NCI-H2029 (cell line): ENCODE measurements at regions not wholly inside any gene's neighbourhood (a gene's known extent, or its start where the extent isn't known, plus 50 kb on each side); places are given as distances from the start of the nearest gene placed in this dataset.

Experiments used
- DNase-seq: peaks from one replicate; lab custom pipeline; 2025; lab: John Stamatoyannopoulos, UW

DNA sequence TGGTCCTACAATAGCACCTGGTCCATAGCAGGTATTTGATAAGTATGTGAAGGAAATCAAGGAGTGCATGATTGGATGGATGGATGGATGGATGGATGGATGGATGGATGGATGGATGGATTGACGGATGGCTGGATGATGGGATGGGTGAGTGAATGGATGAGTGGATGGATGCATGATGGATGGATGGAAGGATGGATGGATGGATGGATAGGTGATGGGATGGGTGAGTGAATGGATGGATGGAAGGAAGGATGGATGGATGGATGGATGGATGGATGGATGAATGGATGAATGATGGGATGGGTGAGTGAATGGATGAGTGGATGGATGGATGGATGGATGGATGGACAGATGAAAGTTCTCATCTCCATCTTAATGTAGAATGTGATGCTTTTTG lies 231.0 kb upstream of the PPP2R2D start:
- no peak for DNase-seq

DNA sequence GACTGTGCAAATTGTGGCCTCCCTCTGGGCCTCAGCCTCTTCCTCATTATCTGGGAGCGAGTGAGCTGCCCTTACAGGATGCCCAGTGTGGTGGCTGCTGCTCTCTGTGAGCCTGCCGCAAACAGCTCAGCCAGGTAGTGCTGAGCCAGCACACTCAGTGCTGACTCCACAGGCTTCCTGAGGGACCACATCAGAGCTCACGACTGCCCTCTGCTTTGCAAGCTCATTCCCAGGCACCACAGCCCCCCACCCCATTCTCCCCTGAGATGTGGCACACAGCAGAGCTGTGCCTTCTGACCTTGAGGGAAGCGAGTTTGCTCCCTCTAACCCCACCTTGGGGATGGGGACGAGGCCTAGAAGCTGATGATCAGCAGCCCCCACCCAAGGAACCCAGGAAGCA lies 230.5 kb upstream of the PPP2R2D start:
- DNase-seq = no peak

GRCh38 chr10:131673396-131673795 lies 227.4 kb upstream of the PPP2R2D start:
- no peak for DNase-seq

DNA sequence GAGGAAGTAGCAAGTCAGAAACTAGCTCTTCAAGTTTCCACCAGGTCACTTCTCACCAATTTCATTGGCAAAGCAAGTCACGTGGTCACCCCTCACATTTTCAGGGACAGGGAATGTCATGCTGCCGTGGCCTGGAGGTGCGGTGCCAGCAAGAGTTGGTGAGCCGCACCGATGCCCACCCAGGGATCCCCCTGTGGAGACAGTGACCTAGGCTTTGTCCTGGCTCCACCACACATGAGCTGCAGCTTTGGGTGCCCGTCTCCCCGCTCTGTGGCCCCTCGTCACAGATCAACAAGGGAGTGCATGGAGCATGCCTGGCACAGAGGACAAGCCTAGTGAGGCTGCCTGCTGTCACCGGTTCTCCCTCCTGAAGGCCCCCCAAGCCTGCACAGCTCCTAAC lies 226.7 kb upstream of the PPP2R2D start:
- DNase-seq = no peak

- DNase-seq = no peak
Observed at GRCh38 chr10:131675104-131675503, 225.7 kb upstream of the PPP2R2D start.

DNA sequence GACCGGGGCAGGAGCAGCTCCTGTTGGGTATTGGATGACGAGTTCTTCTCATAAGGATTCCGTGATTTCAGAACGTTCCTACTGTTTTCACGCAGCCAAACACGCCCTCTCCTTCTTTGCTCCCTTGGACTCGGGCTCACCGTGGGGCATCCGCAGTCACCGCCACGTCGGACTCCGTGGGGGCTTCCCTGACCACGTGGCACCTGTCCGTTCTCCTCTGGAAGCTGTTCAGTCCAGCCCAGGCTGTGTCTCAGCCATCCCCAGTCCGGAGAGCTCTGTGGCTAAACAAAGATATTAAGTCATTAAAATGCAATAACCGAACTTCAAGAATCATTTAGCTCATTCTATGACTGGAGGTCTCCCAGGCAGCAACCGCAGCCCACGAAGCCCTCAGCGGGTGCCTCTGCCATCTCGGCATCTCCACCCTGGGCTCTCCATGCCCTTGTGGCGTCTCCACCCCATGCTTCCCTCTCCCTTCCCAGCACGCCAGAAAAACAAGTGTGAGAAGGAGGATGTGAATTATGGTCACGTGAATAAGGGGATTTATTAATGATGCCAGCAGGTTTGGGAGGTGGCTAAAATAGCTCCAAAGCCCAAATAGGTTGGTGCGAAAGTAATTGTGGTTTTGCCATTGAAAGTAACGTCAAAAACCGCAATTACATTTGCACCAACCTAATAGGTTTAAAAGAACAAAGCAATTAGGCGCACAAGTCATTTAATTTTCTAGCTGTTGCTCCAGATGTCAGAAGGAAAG lies 224.6 kb upstream of the PPP2R2D start:
- no peak for DNase-seq

- DNase-seq = no peak
Observed at GRCh38 chr10:131676800-131677421, 223.9 kb upstream of the PPP2R2D start.

DNA sequence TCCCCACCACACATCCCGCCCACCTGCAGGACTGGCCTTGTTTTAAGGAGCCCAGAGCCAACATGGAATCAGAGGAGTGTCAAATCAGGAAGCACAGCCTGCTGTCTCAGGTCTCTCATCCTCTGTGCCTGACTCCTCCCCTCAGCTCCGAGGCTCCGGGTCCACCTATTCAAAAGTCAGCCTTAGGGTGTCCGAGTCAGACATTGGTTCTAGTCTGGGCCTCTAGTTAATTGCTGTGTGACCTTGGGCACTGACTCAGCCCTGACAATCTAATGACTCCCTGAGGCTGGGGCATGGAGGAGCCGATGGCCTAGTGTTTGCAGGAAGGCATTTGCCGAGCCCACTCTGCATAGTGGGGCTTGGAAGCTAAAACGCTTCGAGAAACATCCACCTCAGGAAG lies 223.1 kb upstream of the PPP2R2D start:
- no peak for DNase-seq

DNA sequence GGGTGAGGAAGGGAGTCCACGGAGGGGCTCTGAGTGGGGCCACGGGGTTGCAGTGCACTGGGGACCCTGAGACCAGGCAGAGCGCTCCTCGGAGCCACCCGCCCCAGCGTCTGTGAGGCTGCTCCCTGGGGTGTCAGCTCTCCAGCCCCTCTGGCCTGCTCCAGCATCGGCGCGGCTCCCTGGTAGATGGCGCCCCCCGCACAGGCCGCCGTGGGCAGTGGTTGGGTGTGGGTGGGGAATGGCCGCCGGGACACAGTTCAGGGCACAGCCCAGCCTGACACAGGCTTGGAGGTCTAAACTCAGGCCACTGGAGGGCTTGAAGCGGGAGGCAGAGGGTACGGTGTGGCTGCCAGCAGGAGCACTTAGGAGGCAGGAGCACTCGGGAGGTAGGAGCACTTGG lies 222.6 kb upstream of the PPP2R2D start:
- no peak for DNase-seq

DNA sequence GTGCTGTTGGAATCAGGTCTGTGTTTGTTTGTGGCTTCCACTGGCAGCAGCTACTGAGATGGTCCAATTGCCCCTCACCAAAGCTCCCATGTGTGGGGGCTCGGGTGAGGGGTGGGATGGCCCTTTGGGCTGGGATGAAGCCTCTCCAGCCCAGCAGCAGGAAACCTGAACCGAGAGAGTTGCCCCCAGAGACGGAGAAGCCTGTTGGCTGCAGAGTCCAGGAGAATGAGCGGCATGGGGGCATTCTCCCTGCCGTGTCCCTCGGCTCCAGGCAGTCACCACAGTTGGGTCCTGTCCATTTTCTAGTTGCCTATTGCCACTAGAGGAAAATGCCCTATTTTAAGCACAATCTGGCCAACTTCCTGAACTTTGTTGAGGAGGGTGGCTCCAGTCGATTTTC lies 222.2 kb upstream of the PPP2R2D start:
- DNase-seq = no peak

DNA sequence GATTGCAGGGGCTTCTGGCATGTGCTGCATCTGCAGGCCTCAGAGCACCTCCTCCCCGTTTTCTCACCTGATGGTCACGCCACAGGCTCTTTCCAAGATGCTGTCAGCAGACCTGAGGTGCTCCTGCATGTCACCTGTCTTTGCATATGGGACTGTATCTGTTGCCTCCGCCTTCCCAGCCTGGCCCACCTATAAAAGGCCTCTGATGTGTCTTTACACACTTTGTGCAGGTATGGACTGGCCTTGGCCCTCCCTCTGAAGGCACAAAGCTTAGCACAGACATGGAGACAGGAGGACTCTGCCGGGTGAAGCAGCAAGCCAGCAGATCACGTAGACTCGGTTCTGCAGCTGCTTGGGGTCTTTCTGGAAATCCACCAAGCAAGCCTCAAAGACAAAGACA lies 220.9 kb upstream of the PPP2R2D start:
- no peak for DNase-seq

- no peak for DNase-seq
Observed at GRCh38 chr10:131681122-131681521, 219.7 kb upstream of the PPP2R2D start.

DNA sequence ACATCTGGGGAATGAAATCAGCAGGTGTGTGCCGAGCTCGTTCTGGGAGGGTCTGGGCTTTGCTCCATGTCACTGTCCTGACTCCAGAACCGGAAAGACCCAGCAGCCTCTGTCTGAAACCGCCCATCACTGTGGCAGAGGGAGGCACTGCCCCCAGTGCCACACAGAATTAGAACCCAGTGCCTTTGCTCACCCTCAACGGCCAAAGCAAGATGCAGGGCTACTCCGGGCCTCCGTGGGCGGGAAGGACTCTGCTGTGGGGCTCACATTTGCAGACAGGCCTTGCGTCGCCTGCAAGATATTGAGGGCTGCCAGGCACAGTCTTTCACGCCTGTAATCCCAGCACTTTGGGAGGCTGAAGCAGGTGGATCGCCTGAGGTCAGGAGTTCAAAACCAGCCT lies 219.2 kb upstream of the PPP2R2D start:
- DNase-seq = no peak

- no peak for DNase-seq
Observed at GRCh38 chr10:131682271-131682962, 218.4 kb upstream of the PPP2R2D start.

GRCh38 chr10:131683281-131683861 lies 217.4 kb upstream of the PPP2R2D start:
- DNase-seq = no peak

- no peak for DNase-seq
Observed at GRCh38 chr10:131683941-131684340, 216.9 kb upstream of the PPP2R2D start.

GRCh38 chr10:131685007-131685406 lies 215.8 kb upstream of the PPP2R2D start:
- no peak for DNase-seq

DNA sequence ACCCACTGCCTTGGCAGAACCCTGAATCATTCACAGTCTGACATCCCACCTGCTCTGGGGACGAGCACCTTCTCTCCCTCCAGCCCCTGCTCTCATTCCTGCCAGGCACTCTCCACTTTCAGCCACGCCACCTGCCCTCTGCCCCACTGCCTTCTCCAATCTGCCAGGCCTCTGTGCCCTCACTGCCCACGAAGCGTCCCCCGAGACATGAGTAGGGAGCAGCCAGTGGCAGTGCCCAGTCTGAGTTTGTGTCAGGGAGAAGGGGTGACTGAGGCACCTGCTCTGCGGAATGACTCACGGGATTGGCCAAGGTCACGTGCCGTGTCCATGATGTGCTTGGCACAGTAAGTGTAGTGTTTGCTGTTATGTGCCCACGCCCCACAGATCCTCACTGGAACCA lies 215.2 kb upstream of the PPP2R2D start:
- DNase-seq = no peak

- DNase-seq = no peak
Observed at GRCh38 chr10:131686781-131687420, 213.9 kb upstream of the PPP2R2D start.

DNA sequence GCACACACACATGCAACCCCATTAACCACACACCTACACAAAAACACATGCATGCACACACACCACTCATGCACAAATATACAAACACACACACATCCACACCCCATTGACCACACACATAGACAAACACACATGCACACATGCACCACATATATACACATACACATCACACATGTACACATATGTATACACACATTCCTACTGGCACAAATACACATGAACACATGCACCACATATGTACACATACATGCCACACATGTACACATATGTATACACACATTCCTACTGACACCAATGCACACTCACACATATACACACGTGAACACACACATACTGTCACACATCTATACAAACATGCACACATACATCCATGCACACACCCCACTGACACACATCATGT lies 212.5 kb upstream of the PPP2R2D start:
- no peak for DNase-seq

DNA sequence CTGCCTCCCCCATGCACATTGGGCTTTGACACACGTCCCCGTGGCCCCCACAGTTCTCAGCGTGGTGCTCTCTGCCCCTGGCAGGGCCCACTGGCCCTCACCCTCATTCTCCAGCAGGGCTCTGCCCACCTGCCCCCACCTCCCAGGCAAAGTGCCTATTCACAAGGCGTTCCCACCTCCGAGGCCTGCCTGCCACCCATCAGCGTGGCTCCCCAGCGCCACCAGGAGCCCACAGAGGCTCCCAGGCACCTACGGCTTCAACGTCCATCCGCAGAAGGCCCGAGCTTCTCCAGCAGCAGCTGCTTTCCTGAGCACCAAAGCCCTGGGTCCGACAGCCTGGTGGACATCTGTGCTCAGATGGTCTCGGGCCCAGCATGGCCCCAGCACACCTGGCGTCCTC lies 211.8 kb upstream of the PPP2R2D start:
- DNase-seq = no peak

- no peak for DNase-seq
Observed at GRCh38 chr10:131689486-131689885, 211.3 kb upstream of the PPP2R2D start.
